WTC11 (cell line): ENCODE measurements at regions not wholly inside any gene's neighbourhood (a gene's known extent, or its start where the extent isn't known, plus 50 kb on each side); places are given as distances from the start of the nearest gene placed in this dataset.

Source experiments
- ATAC-seq: fragments of 200-7000 bp; cut with Tn5 transposase; 2 replicates; pipeline ENCODE4 v1.10.0; 2021; ENCODE audit warnings: mild to moderate bottlenecking, moderate library complexity
- CTCF ChIA-PET: fragments of 300-600 bp; sonication (Branson Sonifier 250); formaldehyde crosslinking; loops from one replicate; lab custom pipeline; 2021; ENCODE audit warnings: antibody characterized with exemption; lab: Charles Lee
- POLR2A ChIA-PET: fragments of 350-600 bp; sonication (Branson Sonifier 250); formaldehyde crosslinking; loops from one replicate; lab custom pipeline; 2021; ENCODE audit warnings: antibody characterized with exemption; lab: Charles Lee
- DNase-seq: peaks from one replicate; pipeline ENCODE4 v3.0.0; 2021; ENCODE audit warnings: low spot score
- H3K27ac Mint-ChIP-seq: 2 replicates; pipeline ENCODE4 v1.8.0; 2021; ENCODE audit warnings: mixed read lengths
- H3K27me3 Mint-ChIP-seq: 2 replicates; pipeline ENCODE4 v1.8.0; 2021; ENCODE audit warnings: low read depth, mild to moderate bottlenecking, moderate library complexity, mixed read lengths
- H3K36me3 Mint-ChIP-seq: 2 replicates; pipeline ENCODE4 v1.8.0; 2021; ENCODE audit warnings: mixed read lengths
- H3K4me1 Mint-ChIP-seq: 2 replicates; pipeline ENCODE4 v1.8.0; 2022; ENCODE audit warnings: mixed read lengths
- H3K4me3 Mint-ChIP-seq: 2 replicates; pipeline ENCODE4 v1.8.0; 2021; ENCODE audit warnings: mild to moderate bottlenecking, moderate library complexity, mixed read lengths
- H3K9me3 Mint-ChIP-seq: 2 replicates; pipeline ENCODE4 v1.8.0; 2021; ENCODE audit warnings: mixed read lengths
- AFF4 ChIP-seq: sonication (generic); formaldehyde crosslinking; IDR thresholded peaks from 2 replicates; pipeline ENCODE4 v1.8.1; 2023; ENCODE audit warnings: mild to moderate bottlenecking, missing genetic modification reagents, borderline replicate concordance
- CDX4 ChIP-seq: fragments of 250-450 bp; sonication (Bioruptor Pico); IDR thresholded peaks from 2 replicates; pipeline ENCODE4 v1.9.0; 2021; ENCODE audit warnings: moderate library complexity, mild to moderate bottlenecking, inconsistent platforms, borderline replicate concordance
- EMX1 ChIP-seq: fragments of 250-450 bp; sonication (Bioruptor Pico); IDR thresholded peaks from 2 replicates; pipeline ENCODE4 v1.8.0; 2021; ENCODE audit warnings: mild to moderate bottlenecking
- ERG ChIP-seq: fragments of 250-450 bp; sonication (Bioruptor Pico); IDR thresholded peaks from 2 replicates; pipeline ENCODE4 v1.8.0; 2021; ENCODE audit warnings: mild to moderate bottlenecking
- FOXP1 ChIP-seq: sonication (generic); formaldehyde crosslinking; IDR thresholded peaks from 2 replicates; pipeline ENCODE4 v1.8.0; 2022; ENCODE audit warnings: missing genetic modification reagents, mild to moderate bottlenecking, moderate library complexity, borderline replicate concordance
- JAZF1 ChIP-seq: fragments of 250-450 bp; sonication (Bioruptor Pico); IDR thresholded peaks from 2 replicates; pipeline ENCODE4 v1.9.0; 2021; ENCODE audit warnings: moderate library complexity, mild to moderate bottlenecking, inconsistent platforms
- KAT7 ChIP-seq: sonication (generic); formaldehyde crosslinking; IDR thresholded peaks from 2 replicates; pipeline ENCODE4 v1.8.1; 2023; ENCODE audit warnings: missing genetic modification reagents, mild to moderate bottlenecking, borderline replicate concordance
- MYBL2 ChIP-seq: sonication (generic); formaldehyde crosslinking; IDR thresholded peaks from 2 replicates; pipeline ENCODE4 v1.8.1; 2023; ENCODE audit warnings: mild to moderate bottlenecking, moderate library complexity, missing genetic modification reagents
- NR1H2 ChIP-seq: sonication (generic); formaldehyde crosslinking; IDR thresholded peaks from 2 replicates; pipeline ENCODE4 v1.9.0; 2021; ENCODE audit warnings: mild to moderate bottlenecking, moderate library complexity, missing genetic modification reagents
- PRRX2 ChIP-seq: fragments of 250-450 bp; sonication (Bioruptor Pico); IDR thresholded peaks from 2 replicates; pipeline ENCODE4 v1.8.0; 2021; ENCODE audit warnings: mild to moderate bottlenecking
- RELA ChIP-seq: sonication (generic); formaldehyde crosslinking; IDR thresholded peaks from 2 replicates; pipeline ENCODE4 v1.8.1; 2022; ENCODE audit warnings: missing genetic modification reagents, mild to moderate bottlenecking, borderline replicate concordance
- RORB ChIP-seq: fragments of 250-450 bp; sonication (Bioruptor Pico); IDR thresholded peaks from 2 replicates; pipeline ENCODE4 v1.9.0; 2021; ENCODE audit warnings: mild to moderate bottlenecking
- SMAD3 ChIP-seq: sonication (generic); formaldehyde crosslinking; IDR thresholded peaks from 2 replicates; pipeline ENCODE4 v1.8.0; 2022; ENCODE audit warnings: missing genetic modification reagents, mild to moderate bottlenecking, borderline replicate concordance
- SP1 ChIP-seq: sonication (generic); formaldehyde crosslinking; conservative IDR thresholded peaks from 2 replicates; pipeline ENCODE4 v1.8.1; 2022; ENCODE audit warnings: missing genetic modification reagents
- ZNF281 ChIP-seq: sonication (generic); formaldehyde crosslinking; IDR thresholded peaks from 2 replicates; pipeline ENCODE4 v1.8.0; 2023; ENCODE audit warnings: mild to moderate bottlenecking, missing genetic modification reagents
- ZNF671 ChIP-seq: fragments of 250-450 bp; sonication (Bioruptor Pico); IDR thresholded peaks from 2 replicates; pipeline ENCODE4 v1.8.0; 2021; ENCODE audit warnings: mild to moderate bottlenecking
- TF ChIP-seq, protein P1 (sequence below): sonication (generic); formaldehyde crosslinking; IDR thresholded peaks from 2 replicates; pipeline ENCODE4 v1.8.0; 2022; ENCODE audit warnings: missing genetic modification reagents
- TF ChIP-seq, protein P2 (sequence below): sonication (generic); formaldehyde crosslinking; IDR thresholded peaks from 2 replicates; pipeline ENCODE4 v1.8.1; 2022; ENCODE audit warnings: mild to moderate bottlenecking, missing genetic modification reagents, moderate library complexity, borderline replicate concordance

DNA sequence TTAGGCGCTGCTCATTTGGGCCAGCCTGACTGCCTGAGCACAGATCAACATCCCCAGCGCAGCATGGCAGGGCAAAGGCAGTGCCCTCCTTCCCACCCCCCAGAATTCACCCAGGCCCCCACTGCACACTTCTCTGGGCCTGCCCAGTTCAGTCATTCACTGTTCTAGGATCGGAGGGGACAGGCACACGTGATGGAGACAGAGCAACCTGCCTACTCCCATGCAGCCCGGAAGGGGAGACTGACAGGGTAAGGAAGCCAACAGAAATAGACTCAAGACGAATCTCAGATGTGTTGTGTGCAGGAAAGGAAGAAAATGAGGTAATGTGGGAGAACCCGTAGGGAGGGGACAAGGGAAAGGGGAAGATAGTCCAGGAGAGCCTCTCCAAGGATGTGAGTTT lies 59.2 kb upstream of the LYRM9 start:
- no peaks in the 10 kb centered on the region for H3K9me3 Mint-ChIP-seq

More for the DNA sequence above, 59.2 kb upstream of the LYRM9 start:
- H3K4me3 Mint-ChIP-seq: no peak overlapping the region
- no peak overlapping the region for H3K27ac Mint-ChIP-seq
- ChIA-PET POLR2A (no interaction called here), CTCF (no interaction called here)
- TF ChIP-seq JAZF1 (CRISPR knock-in tag) (no peak), RELA (CRISPR knock-in tag) (no peak), NR1H2 (CRISPR knock-in tag) (no peak), PRRX2 (no peak), ZNF671 (CRISPR knock-in tag) (no peak), EMX1 (CRISPR knock-in tag) (no peak), SP1 (CRISPR knock-in tag) (no peak), CDX4 (CRISPR knock-in tag) (no peak), AFF4 (no peak), RORB (CRISPR knock-in tag) (no peak), MYBL2 (no peak), KAT7 (CRISPR knock-in tag) (no peak), ZNF281 (no peak), ERG (CRISPR knock-in tag) (no peak), SMAD3 (CRISPR knock-in tag) (no peak), FOXP1 (CRISPR knock-in tag) (no peak)
- TF ChIP-seq, protein P1, sequence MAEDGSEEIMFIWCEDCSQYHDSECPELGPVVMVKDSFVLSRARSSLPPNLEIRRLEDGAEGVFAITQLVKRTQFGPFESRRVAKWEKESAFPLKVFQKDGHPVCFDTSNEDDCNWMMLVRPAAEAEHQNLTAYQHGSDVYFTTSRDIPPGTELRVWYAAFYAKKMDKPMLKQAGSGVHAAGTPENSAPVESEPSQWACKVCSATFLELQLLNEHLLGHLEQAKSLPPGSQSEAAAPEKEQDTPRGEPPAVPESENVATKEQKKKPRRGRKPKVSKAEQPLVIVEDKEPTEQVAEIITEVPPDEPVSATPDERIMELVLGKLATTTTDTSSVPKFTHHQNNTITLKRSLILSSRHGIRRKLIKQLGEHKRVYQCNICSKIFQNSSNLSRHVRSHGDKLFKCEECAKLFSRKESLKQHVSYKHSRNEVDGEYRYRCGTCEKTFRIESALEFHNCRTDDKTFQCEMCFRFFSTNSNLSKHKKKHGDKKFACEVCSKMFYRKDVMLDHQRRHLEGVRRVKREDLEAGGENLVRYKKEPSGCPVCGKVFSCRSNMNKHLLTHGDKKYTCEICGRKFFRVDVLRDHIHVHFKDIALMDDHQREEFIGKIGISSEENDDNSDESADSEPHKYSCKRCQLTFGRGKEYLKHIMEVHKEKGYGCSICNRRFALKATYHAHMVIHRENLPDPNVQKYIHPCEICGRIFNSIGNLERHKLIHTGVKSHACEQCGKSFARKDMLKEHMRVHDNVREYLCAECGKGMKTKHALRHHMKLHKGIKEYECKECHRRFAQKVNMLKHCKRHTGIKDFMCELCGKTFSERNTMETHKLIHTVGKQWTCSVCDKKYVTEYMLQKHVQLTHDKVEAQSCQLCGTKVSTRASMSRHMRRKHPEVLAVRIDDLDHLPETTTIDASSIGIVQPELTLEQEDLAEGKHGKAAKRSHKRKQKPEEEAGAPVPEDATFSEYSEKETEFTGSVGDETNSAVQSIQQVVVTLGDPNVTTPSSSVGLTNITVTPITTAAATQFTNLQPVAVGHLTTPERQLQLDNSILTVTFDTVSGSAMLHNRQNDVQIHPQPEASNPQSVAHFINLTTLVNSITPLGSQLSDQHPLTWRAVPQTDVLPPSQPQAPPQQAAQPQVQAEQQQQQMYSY (CRISPR knock-in tag): no peak
- TF ChIP-seq, protein P2, sequence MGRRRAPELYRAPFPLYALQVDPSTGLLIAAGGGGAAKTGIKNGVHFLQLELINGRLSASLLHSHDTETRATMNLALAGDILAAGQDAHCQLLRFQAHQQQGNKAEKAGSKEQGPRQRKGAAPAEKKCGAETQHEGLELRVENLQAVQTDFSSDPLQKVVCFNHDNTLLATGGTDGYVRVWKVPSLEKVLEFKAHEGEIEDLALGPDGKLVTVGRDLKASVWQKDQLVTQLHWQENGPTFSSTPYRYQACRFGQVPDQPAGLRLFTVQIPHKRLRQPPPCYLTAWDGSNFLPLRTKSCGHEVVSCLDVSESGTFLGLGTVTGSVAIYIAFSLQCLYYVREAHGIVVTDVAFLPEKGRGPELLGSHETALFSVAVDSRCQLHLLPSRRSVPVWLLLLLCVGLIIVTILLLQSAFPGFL (CRISPR knock-in tag): no peak
- ATAC-seq: no peak
- no peaks in the 10 kb centered on the region; the same call in 1 of the 2 replicates for H3K27me3 Mint-ChIP-seq
- no peak for DNase-seq
- peaks cover 35% of the 10 kb centered on the region for H3K4me1 Mint-ChIP-seq
- H3K36me3 Mint-ChIP-seq: no peaks in the 10 kb centered on the region
